IPS DF 19.7 (cell line): ENCODE measurements at regions not wholly inside any gene's neighbourhood (a gene's known extent, or its start where the extent isn't known, plus 50 kb on each side); places are given as distances from the start of the nearest gene placed in this dataset.
"Not testable (repeated sequence)": the region's sequence is repeated elsewhere in the genome, so short reads cannot be mapped to it uniquely, and the experiment has no call there.

Experiments
- DNase-seq: peaks from one replicate; pipeline ENCODE4 v3.0.0-alpha.2; 2013; ENCODE audit warnings: low read depth, low spot score

GRCh38 chr2:18939740-18940139 is 350.4 kb upstream of the NT5C1B start:
- DNase-seq = not testable (repeated sequence)

- no peak for DNase-seq
These were observed 345.5 kb upstream of the NT5C1B start for GRCh38 chr2:18934886-18935285.

- no peak for DNase-seq
These were observed 343.5 kb upstream of the NT5C1B start for GRCh38 chr2:18932853-18933252.

- no peak for DNase-seq
These were observed 341.6 kb upstream of the NT5C1B start for GRCh38 chr2:18930971-18931370.

- DNase-seq = no peak
These were observed 338.3 kb upstream of the NT5C1B start for GRCh38 chr2:18927525-18928232.

GRCh38 chr2:18926631-18927524 is 337.5 kb upstream of the NT5C1B start:
- DNase-seq = no peak

- DNase-seq = no peak
These were observed 335.9 kb upstream of the NT5C1B start for GRCh38 chr2:18925296-18925695.

- DNase-seq = no peak
These were observed 335.5 kb upstream of the NT5C1B start for GRCh38 chr2:18924886-18925285.

- DNase-seq = no peak
These were observed 335.0 kb upstream of the NT5C1B start for GRCh38 chr2:18924386-18924785.

GRCh38 chr2:18922276-18922675 is 332.9 kb upstream of the NT5C1B start:
- no peak for DNase-seq

- no peak for DNase-seq
These were observed 328.9 kb upstream of the NT5C1B start for GRCh38 chr2:18918280-18918679.

GRCh38 chr2:18915227-18915626 is 325.9 kb upstream of the NT5C1B start:
- DNase-seq = no peak

GRCh38 chr2:18913512-18913911 is 324.1 kb upstream of the NT5C1B start:
- DNase-seq = no peak

GRCh38 chr2:18912225-18912888 is 323.0 kb upstream of the NT5C1B start:
- no peak for DNase-seq

GRCh38 chr2:18911416-18911815 is 322.0 kb upstream of the NT5C1B start:
- no peak for DNase-seq

- no peak for DNase-seq
These were observed 321.5 kb upstream of the NT5C1B start for GRCh38 chr2:18910843-18911242.

- no peak for DNase-seq
These were observed 318.6 kb upstream of the NT5C1B start for GRCh38 chr2:18907937-18908336.

GRCh38 chr2:18907508-18907907 is 318.1 kb upstream of the NT5C1B start:
- no peak for DNase-seq

- DNase-seq = no peak
These were observed 314.4 kb upstream of the NT5C1B start for GRCh38 chr2:18903750-18904149.

GRCh38 chr2:18901242-18901641 is 311.9 kb upstream of the NT5C1B start:
- DNase-seq = no peak

GRCh38 chr2:18900691-18901141 is 311.3 kb upstream of the NT5C1B start:
- DNase-seq = no peak

- DNase-seq = no peak
These were observed 310.4 kb upstream of the NT5C1B start for GRCh38 chr2:18899725-18900124.
